Esophagus squamous epithelium (tissue), 5 donors: ENCODE measurements at regions not wholly inside any gene's neighbourhood (a gene's known extent, or its start where the extent isn't known, plus 50 kb on each side); places are given as distances from the start of the nearest gene placed in this dataset.

ENCODE experiments used
- DNase-seq: peaks from one replicate; lab custom pipeline; 2025; lab: John Stamatoyannopoulos, UW
- H3K27ac ChIP-seq, 4 donors: fragments of 200-600 bp; sonication (generic); one replicate each; pipeline ENCODE4 v1.5.1; 2016 to 2019; ENCODE audit warnings: mild to moderate bottlenecking in 1 of 4
- H3K27me3 ChIP-seq, 4 donors: fragments of 200-600 bp; sonication (generic); 1 replicate in 3 of 4; 2 replicates in 1 of 4; pipeline versions ENCODE4 v1.5.1 to v1.6.0; 2017 to 2021; ENCODE audit warnings: antibody characterized with exemption in 1 of 4
- H3K36me3 ChIP-seq, 3 donors: fragments of 200-600 bp; sonication (generic); one replicate each; pipeline ENCODE4 v1.5.1; 2016 to 2019
- H3K4me1 ChIP-seq, 3 donors: fragments of 200-600 bp; sonication (generic); one replicate each; pipeline ENCODE4 v1.5.1; 2017 to 2019
- H3K4me3 ChIP-seq, 4 donors: fragments of 200-600 bp; sonication (generic); 1 replicate in 3 of 4; 2 replicates in 1 of 4; pipeline ENCODE4 v1.5.1; 2016 to 2019; ENCODE audit warnings: mild to moderate bottlenecking in 2 of 4, moderate library complexity in 1 of 4
- H3K9me3 ChIP-seq, 3 donors: fragments of 200-600 bp; sonication (generic); one replicate each; pipeline ENCODE4 v1.5.1; 2016 to 2019
- POLR2A ChIP-seq, 4 donors: fragments of 450-650 bp; IDR thresholded peaks; one replicate each; pipeline ENCODE4 v1.6.1; 2017; ENCODE audit warnings: antibody characterized with exemption in 4 of 4, mild to moderate bottlenecking in 4 of 4, moderate library complexity in 3 of 4
- WGBS, 2 donors: methylation state at CpG; one replicate each; pipeline ENCODE4 v1.1.5; 2018; 5-methylcytosine and 5-hydroxymethylcytosine counted together
- intact Hi-C: fragments of 100-400 bp; cut with DNase I; formaldehyde crosslinking; loops from one replicate; pipeline ENCODE4 v1.15.0; 2022
- TF ChIP-seq, protein P1 (sequence below), 6 experiments: fragments of 450-650 bp in 4 of 6; fragments of 200-600 bp in 2 of 6; sonication (generic) in 2 of 6; IDR thresholded peaks; one replicate each; pipeline ENCODE4 v1.5.1; 2016 to 2019; ENCODE audit warnings: antibody characterized with exemption in 6 of 6, mild to moderate bottlenecking in 4 of 6, moderate library complexity in 4 of 6
- donor health status: DM: yes; HTN: yes; CAD: no.

DNA sequence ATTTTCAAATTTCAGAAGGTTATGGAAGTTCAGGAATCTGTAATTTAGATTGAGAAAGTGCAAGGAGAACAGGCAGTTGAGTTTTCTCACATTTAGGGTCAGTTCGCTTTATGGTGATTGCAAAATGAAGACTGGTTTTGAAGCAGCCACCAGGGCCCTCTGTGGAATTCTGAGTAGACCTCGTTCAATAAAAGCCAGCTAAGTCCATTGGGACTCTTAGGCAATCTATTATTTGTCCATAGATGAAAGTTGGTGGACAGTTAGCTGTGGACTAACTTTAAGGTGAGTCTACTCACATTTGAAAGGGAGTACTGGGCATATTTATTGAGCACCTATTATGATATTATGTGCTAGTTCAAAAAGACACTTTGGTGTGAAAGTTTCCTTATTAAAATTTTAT lies 266.3 kb upstream of the LINC00305 start:
- Histone ChIP-seq H3K27me3 (no peaks in the 10 kb centered on the region), H3K36me3 (no peaks in the 10 kb centered on the region), H3K9me3 (no peaks in the 10 kb centered on the region), H3K4me3 (no peak overlapping the region), H3K4me1 (no peaks in the 10 kb centered on the region), H3K27ac (no peak overlapping the region)
- intact Hi-C loops, result no loop called here
- no peak for DNase-seq
- TF ChIP-seq, protein P1, sequence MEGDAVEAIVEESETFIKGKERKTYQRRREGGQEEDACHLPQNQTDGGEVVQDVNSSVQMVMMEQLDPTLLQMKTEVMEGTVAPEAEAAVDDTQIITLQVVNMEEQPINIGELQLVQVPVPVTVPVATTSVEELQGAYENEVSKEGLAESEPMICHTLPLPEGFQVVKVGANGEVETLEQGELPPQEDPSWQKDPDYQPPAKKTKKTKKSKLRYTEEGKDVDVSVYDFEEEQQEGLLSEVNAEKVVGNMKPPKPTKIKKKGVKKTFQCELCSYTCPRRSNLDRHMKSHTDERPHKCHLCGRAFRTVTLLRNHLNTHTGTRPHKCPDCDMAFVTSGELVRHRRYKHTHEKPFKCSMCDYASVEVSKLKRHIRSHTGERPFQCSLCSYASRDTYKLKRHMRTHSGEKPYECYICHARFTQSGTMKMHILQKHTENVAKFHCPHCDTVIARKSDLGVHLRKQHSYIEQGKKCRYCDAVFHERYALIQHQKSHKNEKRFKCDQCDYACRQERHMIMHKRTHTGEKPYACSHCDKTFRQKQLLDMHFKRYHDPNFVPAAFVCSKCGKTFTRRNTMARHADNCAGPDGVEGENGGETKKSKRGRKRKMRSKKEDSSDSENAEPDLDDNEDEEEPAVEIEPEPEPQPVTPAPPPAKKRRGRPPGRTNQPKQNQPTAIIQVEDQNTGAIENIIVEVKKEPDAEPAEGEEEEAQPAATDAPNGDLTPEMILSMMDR (IDR thresholded peaks at IDR 0.05), result no peak
- TF ChIP-seq POLR2A (IDR thresholded peaks at IDR 0.05), result no peak
- WGBS, 2 donors, result 56 to 58% methylated on average over 2 of the region's 2 CpGs

DNA sequence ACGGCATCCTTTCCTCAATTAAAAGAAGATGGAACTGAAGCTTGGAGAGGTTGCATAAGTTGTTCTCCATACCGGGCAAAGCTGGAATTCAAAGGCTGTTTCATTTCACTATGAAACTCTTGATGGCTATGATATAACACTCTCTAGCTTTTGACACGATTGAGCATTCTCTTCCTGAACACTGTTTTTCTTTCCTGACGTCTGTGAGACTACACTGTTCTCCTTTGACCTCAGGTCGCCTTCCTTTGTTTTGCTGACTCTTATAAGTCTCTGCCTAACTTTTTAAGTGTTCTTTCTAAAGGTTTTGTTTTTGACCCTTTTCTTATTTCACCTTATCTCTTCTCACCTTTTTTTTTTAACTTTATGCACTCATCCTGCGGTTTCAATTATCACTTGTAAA lies 261.8 kb upstream of the LINC00305 start:
- 46 to 52% methylated on average over 6 of the region's 6 CpGs for WGBS, 2 donors
- DNase-seq, result no peak
- intact Hi-C loops, result no loop called here
- Histone ChIP-seq H3K27ac (no peak overlapping the region), H3K27me3 (no peaks in the 10 kb centered on the region), H3K36me3 (no peaks in the 10 kb centered on the region), H3K9me3 (no peaks in the 10 kb centered on the region), H3K4me1 (no peaks in the 10 kb centered on the region), H3K4me3 (no peak overlapping the region)
- TF ChIP-seq, protein P1 (IDR thresholded peaks at IDR 0.05), result no peak
- TF ChIP-seq POLR2A (IDR thresholded peaks at IDR 0.05), result no peak

- Histone ChIP-seq H3K4me3 (no peak overlapping the region), H3K27me3 (no peaks in the 10 kb centered on the region), H3K9me3 (no peaks in the 10 kb centered on the region), H3K27ac (no peak overlapping the region), H3K4me1 (no peaks in the 10 kb centered on the region), H3K36me3 (no peaks in the 10 kb centered on the region)
- no peak for DNase-seq
- intact Hi-C loops, result no loop called here
- no peak for TF ChIP-seq POLR2A (IDR thresholded peaks at IDR 0.05)
- TF ChIP-seq, protein P1 (IDR thresholded peaks at IDR 0.05), result peak in 2 of 6 experiments; percentile 15 to 38
Measured at GRCh38 chr18:64409511-64409910, 260.6 kb upstream of the LINC00305 start.

- no peaks in the 10 kb centered on the region for H3K4me1 ChIP-seq
- H3K27me3 ChIP-seq, result no peaks in the 10 kb centered on the region
- 51 to 71% methylated on average over 2 of the region's 2 CpGs for WGBS, 2 donors
- H3K9me3 ChIP-seq, result no peaks in the 10 kb centered on the region
- H3K4me3 ChIP-seq, result no peak overlapping the region
- H3K27ac ChIP-seq, result no peak overlapping the region
- H3K36me3 ChIP-seq, result no peaks in the 10 kb centered on the region
- no peak for DNase-seq
- TF ChIP-seq POLR2A (IDR thresholded peaks at IDR 0.05), result no peak
- TF ChIP-seq, protein P1 (IDR thresholded peaks at IDR 0.05), result no peak
- intact Hi-C loops, result no loop called here
Measured at GRCh38 chr18:64407606-64408005, 258.7 kb upstream of the LINC00305 start.

DNA sequence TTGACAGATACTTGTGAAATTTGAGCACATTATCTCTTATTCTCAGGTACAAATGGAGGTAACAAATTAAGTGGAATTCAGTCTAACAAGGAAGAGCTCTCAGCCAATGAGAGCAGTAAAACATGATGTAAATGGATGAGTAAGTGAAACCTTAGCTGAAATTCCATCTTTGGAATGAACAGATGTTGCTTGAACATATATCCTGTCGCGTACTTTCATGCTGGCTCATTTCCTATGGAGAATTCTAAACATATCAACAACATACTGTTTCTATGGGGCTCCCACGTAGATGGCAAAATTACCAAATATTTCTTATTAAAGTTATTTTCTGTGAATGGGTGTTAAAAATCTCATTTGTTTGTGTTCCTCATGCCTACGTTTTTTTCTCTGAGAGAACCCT lies 256.3 kb upstream of the LINC00305 start:
- Histone ChIP-seq H3K4me3 (no peak overlapping the region), H3K36me3 (no peaks in the 10 kb centered on the region), H3K27ac (no peak overlapping the region), H3K4me1 (no peaks in the 10 kb centered on the region), H3K27me3 (no peaks in the 10 kb centered on the region), H3K9me3 (no peaks in the 10 kb centered on the region)
- no peak for DNase-seq
- intact Hi-C loops, result no loop called here
- 58 to 64% methylated on average over 4 of the region's 4 CpGs for whole genome bisulfite sequencing, 2 donors
- no peak for TF ChIP-seq POLR2A (IDR thresholded peaks at IDR 0.05)
- TF ChIP-seq, protein P1 (IDR thresholded peaks at IDR 0.05), result no peak
